ENCODE measurements at regions not wholly inside any gene's neighbourhood (a gene's known extent, or its start where the extent isn't known, plus 50 kb on each side); places are given as distances from the start of the nearest gene placed in this dataset.

DNA sequence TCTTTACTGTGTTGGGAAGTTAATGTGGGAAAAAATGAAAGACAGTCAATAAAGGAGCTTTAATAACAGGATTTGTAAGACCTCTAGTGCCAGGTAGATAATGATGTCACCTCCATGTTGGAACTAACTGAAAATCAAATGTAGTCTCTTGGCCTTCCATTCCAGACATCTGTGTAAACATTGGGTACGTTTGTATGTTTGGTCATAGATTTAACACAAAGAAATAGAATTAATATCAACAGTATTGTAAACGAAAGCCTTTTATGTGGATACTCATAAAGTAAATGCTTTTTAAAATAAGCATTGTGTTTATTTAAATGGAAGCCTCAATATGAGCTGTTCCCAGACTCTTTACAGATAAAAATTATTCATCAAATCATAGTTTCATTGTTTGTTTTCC is 605.7 kb downstream of the METTL15 start:
- no peak for DNase-seq

DNA sequence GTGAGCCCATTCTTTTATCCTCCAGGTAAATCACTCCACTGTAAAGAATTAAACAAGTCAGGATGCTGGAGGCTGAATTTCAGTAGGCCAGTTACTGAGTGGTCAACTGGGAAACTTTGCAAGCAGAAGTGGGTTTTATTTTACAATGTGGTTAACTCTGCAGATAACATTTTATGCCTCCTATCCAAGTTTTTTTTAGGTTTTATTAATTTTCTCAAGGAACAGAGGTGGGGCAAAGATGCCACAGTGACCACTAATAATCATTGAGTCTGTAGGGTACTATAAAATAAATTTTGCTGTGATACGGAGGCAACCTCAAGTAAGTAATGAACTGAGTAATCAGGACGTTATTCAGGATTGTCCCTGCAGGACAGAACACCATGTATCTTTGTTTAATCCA is 599.9 kb downstream of the METTL15 start:
- no peak for DNase-seq

DNA sequence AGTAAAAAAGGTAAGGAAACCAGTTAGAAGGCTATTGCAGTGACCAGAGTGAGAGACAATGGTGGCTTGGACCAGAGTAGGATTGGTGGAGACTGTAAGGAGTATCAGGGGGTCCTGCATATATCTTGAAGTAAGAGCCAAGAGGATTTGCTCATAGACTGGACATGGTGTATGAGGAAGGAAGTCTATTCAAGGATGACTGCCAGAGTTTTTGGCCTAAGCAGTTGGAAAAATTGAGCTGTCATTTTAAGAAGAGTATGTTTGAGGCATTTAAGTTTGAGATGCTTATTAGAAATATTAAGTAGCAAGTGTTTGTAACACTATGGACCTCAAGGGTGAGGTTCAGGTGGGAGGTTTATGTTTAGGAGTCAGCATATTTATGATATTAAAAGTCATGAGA is 596.6 kb downstream of the METTL15 start:
- DNase-seq: no peak

DNA sequence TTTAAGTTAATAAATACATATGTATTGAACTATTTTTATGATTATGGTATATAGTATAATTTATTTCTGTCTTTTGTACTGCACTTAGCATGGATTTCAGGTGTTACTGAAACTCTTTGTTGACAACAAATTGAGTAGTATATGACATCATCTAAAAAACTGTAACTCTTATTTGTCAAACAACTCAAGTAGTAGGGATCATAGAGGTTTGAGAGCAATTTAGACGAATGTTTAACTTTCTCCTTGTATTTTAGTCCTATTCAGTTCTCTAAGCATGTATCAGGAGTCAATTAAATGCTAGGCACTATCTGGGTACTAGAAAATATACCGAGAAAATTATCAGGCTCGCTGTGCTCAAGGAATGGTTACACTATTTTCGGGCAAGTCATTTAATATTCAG is 595.2 kb downstream of the METTL15 start:
- no peak for DNase-seq

DNA sequence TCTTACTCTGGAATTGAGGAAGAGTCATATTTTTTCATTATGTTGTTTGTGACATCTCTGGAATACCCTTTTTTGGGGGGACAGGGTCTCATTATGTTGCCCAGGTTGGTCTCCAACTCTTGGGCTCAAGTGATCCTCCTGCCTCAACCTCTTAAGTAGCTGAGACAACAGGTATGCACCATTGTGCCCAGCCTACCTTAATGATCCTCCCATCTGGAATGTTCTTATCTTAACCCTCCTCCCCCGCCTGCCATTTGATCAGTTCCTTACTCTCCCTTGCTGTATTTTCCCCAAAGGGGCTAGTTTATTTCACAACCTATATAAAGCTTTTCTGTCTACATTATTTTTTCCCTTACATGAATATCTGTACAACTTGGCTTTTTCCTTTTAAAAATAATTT is 594.7 kb downstream of the METTL15 start:
- DNase-seq: no peak

DNA sequence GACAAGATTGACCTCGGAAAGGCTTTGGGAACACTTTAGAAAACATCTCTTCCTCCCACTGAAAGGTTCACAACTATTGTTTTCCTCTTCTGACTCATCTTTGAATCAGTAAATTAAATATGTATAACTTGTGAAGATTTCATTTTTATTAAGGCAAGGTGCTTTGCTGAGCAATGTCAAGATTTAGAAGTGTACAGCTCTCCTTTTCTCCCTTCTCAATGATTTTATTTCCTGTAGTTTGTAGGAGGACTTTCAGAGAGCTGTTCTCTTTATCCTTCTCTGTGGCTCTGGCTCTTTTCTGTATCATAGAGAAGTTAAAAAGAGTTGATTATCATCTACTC is 594.2 kb downstream of the METTL15 start:
- DNase-seq: no peak

DNA sequence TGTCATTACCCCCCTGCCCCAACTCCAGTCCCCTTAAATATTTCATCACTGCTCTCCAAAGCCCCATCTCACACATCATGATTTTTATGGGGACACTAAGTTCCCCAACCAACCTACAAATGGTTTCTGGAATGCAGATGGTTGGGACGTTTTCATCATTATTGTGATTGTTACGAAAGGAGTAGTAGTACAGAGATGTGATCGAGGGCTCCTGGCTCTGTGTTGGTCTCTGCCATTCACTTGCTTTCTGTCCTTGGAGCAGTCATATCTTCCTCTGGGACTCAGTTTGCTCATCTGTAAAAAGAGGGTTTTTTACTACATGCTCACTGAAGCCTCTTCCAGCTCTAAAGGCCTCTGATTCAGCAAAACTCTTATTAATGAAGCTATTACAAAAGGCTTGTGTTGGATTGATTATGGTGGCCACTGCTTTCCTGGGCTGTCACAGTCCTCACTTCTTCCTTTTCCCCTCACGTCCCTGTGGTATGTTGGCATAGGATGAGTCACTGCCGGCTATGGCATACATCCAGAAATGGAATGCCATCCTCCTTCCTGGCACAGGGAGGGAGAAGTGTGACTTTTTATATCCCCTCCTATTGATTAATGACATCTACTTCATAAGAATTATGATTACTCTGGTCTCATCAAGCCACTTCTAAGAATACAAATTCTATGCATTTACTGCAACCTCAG is 593.7 kb downstream of the METTL15 start:
- DNase-seq: no peak

DNA sequence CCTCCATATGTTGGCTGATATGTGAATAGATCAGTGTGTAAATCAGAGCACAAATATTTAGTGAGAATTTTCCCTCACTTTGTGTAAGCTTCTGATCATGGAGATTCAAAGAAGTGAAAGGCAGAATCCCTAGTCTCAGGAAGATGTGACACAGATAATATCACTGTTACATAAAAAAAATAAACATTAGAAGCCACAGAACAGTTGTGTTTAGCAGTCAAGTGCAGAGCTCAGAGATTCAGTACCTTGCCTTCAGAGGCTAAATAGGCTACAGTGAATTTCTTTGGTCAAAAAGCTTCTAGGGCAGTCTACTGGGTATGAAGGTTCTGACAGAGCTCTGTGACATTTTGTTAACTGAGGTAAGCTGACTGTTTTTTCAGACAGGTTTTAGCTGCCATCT is 591.5 kb downstream of the METTL15 start:
- no peak for DNase-seq

DNA sequence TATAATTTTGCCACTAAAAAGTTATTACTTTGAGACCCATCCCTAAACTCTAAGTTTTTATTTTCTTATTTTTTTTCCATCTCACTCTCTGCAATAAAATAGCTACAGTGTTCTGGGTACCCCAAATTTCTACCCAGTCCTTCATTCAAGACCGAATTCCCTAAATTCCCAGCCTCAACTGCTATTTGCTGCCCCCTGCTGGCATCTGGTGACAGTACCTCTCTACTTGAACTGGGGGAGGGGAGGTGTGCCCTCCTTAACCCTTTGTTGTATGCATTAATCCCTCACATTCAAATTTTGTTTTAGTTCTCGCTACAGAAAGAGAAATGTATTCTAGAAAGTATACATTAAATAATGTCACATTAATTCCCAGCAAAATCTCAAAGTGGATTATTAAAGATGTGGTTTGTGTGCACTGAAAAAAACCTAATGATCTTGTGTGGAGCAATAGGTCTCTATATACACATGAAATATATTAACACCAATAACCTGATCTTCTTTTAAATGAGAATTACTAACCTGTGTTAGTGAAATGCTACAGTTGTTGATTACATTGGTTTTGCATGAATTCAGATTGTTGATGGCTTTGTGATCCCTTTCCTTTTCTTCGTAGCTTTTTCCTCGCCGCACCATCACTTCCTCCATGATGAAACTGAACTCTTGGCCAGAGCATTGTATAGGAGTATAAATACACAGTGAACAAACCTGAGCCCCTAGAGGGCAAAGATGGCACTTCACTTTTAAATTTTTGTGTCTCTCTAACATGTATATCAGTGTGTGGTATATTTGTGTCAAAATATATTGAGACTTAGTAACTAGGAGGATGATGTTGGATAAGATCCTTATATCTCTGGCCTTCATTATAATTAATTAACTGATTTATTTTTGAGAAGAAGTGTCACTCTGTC is 590.0 kb downstream of the METTL15 start:
- peak; percentile 90 for DNase-seq

DNA sequence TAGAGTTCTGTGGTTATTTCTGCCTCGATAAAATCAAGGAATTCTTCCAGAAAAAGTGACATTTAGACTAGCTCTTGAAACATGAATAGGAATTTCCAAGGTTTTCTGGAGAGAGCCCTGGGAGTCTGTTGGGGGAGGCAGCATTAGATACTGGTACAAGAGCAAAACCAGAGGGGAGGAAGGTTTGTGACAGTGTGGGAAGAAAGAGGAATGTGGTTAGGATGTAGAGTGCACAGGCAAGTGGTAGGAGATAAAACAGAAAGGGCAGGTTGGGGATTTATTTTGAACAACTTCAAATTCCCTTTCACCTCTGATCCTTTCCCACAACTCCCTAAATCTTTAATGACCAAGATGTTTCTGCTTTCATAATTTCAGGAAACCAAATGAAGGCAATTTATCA is 588.4 kb downstream of the METTL15 start:
- DNase-seq: no peak

DNA sequence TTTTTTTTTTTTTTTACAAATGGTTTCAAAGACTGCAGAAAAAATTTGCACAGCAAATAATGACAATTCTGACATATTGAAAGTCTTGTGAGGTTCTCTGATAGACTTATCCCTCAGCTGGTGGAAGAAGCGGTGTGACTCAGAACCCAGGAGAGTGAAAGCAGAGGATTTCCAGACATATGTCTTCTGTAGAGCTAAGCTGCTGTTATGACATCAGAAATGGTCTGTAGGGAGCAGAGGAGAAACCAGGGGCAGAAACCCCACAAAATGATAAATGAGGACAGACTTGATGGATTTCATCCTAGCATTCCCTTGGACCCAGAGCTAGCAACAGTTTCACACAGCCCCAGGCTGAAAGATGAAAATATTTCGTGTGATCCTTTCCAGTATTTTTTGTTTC is 582.6 kb downstream of the METTL15 start:
- DNase-seq: no peak

DNA sequence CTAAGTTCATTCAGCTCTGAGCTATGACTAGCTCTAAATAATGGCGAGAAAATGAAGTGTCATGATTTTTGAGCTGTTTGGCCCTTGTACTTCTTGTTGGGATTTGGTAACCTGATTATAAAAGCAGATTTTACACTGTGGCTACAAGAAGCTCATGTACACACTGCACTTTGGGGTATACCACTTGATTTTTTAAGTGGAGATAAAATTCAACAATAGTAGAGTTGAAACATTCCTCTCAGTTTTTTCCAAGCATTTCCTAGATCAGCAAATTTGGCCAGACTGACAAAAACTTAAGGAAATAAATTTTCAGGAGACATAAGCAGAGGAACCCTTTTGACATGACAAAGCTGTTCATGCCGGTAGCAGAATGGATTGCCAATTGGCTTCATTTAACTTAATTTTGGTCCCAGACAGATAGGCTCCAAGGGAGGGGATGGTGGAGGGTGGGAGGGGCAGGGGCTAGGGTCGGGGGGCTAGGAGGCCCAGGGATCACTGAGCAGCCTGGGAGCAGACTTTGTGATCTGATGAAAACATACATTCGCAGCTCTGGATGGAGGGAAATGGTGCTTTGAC is 575.9 kb downstream of the METTL15 start:
- no peak for DNase-seq

DNA sequence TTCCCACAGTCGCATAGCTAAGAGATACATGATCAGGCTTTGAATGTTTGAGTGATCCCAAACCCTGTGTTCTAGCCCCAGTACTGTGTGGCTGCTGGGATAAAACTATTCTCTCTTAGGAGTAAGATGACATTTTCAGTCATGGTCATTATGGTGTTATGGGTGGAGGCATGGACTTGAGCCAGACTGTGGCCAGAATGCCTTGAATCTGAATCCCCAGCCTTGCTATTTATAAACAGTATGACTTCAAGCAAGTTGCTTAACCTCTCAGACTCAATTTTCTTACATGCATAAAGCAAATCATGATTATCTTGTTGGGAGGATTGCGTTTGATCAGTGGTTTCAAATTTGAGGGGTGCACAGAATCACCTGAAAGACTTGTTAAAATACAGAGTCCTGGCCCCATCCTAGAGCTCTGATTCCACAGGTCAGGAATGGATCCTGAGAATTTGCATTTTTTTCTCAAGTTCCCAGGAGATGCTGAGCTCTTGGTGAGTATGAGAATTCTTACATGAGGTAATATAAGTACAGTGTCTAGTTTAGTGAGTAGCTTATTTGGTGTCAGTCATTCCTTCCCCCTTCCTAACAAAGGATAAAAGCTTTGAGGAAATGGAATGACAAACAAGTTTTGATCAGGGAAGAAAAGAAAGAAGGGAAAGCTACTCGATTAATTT is 571.7 kb downstream of the METTL15 start:
- DNase-seq: no peak

DNA sequence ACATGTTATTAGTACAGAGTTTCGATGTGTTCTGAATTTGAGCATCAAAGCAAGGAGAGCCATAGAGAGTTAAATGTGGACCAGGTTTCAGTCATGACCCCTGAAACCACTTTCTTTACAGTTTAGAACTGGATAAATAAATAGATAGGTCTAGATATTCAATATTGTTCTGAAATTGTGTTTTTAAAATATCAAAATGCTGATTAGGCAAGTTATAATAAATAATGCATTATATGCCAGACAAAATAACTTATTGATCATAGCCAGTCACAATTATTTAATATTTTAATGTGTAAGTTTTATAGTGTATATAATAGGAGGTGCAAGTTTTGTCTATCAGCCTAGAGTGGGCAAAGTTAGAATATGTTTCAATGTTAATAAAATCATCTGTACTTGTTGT is 569.5 kb downstream of the METTL15 start:
- DNase-seq: no peak

DNA sequence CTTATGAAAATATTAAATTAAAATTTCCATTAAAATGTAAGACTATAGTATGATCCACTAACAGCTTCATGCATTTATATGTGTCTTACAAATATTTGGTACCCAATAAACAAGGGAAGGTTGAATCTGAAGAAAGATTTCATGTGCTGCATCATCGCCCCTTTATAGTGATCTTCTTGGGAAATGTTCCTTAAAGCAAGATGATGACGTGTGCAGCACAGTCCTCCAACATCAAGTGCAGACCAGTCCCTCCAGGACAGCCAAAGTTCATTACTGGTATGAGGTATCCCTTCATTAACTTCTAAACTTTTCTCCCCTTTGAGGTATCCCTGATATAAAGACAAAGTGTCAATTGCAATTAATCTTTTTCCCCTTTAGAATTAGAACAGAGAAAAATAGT is 567.0 kb downstream of the METTL15 start:
- DNase-seq: no peak

DNA sequence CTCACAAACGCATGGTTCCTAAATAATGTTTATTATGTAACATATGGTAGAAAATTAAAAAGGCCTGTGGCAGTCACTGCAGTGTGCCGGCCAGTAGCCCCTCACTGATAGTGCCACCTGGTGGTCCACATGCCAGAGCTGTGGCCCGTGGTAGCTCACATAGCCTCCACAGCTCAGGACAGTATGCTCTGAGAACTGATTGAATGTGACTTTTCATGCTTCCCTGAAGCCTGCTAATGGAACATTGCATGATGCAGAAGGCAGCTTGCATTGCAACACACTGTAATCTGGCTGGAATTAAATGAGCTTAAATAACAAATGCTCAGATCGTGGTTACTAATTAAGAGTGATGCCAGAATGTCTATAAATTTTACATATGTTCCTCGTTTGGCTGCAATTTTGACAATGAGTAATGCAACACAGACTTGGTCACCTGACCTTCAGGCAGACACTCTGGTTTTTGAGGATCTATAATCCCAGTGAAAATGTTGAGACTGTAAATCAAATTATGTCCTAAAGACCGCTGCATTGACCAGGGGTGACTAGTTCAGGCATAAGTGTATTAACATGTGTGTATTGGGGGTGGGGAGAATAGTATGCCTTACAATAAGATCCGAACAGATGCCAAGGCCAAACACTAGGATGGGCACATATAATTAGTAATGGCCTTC is 566.4 kb downstream of the METTL15 start:
- DNase-seq: peak; percentile 91

DNA sequence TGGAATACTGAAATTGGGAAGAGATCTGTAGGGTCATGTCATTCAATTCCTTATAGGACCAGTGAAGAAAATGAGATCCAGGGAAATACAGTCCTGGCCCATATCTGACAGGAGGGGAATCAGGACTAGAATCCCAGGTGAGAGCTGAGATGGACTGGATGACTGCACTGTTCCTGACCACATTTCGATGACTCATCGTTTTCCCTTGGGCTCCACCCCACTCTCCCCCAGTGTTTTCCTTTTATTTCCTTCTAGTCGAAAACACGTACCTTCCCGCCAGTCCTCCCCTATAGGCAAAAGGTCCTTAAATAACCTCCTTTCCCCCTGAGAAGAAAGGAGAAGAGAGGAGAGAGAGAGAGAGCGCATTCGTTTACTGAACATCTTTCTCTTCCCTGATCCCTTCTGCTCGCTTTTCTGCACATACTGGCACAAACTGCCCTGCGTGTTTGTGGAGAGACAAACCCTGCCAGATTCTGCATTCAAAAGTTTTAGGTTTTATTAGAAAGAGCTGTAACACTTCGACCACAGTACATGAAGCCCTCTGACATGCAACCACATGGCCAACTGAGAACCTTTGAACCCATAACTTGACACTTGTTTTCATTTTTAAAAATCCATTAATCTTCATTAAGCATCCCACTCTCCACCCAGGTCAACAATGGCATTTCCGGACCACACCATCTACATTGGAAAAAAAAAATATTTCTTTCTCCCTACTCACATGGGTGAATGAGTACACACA is 565.7 kb downstream of the METTL15 start:
- DNase-seq: peak; percentile 28

DNA sequence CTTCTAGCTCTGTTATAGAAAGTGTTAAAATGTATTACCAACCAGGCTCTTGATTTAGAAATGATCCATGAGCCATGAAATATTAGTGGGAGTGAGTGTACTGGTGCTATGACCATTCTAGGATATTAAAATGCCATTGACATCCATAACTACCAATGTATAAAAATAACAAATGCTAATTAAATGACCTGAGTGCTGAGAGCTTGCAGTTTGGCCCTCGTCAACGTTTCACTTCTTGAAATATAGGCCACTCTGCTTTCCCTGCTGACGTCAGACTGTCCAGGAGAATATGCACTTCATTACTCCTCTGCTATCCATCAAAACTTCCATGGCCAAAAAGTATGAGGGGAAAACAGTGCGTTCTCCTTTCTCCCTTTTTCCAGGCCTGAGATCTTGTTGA is 563.1 kb downstream of the METTL15 start:
- no peak for DNase-seq

DNA sequence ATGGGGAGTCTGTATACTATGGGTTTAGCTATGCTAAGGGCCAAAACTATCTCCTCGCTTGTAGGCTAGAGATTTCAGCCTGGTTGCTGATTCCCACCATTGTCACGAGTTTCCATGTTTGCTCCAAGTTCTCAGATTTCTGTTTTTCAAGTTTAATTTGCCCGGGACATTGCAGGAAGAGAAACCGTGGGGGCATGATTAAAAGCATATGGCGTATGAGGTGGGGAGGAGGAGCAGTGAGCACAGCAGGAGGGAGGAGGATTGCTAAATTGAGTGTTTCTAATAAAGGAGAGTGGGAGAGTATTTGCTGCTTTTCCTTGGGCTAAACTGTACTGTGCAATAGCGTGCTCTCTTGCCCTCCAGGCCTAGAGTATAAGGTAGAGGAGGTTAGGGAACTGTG is 558.4 kb downstream of the METTL15 start:
- peak; percentile 45 for DNase-seq

DNA sequence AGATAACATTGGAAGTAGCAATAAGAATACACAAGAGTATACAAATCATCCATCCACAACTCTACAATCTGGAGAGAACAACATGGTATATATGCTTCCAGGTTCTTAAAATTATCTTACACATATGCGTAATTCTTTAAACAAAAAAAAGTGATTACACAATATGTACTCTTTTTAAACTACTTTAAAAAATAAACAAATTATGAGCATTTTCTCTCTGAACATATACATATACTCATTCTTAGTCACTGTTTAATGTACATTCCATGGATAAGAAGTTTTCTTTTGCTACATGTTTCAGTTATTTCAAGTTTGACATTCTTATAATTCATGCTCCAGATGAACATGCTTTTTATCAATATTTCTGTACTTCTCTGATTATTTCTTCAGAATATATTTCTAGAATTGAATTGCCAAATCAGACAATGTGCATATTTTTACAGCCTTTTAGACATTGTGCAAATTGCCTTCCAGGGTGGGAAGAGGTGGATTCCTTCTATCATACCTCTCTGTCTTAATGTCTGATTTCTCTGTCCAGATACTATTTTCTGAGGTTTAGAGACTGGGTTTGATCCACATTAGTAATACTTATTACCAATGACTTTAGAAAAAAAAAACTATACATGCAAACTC is 551.6 kb downstream of the METTL15 start:
- DNase-seq: no peak

DNA sequence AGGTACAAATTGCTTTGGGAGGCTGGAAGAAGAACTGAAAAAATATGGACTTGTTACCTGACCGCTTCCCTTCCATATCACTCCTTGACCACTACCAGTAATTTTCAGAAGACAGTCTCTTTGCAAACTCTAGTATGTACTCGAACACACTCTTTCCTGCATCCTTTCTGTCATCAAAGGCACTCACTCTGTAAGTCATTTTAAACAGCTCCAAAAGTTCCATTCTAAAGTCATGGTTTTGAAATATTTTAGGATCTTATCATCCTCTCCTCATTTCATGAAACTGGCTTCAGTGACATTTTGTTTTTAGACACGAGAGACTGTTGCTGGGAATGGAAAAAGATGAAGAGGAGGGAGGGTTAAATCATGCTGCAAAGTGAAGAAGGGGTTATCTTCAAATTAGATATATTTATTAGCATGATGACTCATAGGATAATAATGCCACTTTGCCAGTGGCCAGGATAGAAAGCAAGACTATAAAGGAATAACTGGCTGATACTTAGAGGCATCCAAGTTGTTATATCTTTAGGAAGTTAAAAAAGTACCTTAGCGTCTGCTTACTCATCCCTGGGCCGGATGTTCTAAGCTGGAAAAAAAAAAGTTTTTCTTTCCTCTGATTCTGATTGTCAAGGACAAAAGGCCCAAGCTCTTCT is 549.3 kb downstream of the METTL15 start:
- DNase-seq: no peak

All from eye (tissue), 1 donor.